B cell (primary cell): ENCODE measurements at regions not wholly inside any gene's neighbourhood (a gene's known extent, or its start where the extent isn't known, plus 50 kb on each side); places are given as distances from the start of the nearest gene placed in this dataset.

ENCODE experiments used
- ATAC-seq: fragments of 200-7000 bp; cut with Tn5 transposase; one replicate; pipeline ENCODE4 v1.10.0; 2021; ENCODE audit warnings: low read depth, mild to moderate bottlenecking, moderate number of reproducible peaks, moderate library complexity
- CTCF ChIA-PET: fragments of 350-600 bp; sonication (Branson Sonifier 250); formaldehyde crosslinking; loops from one replicate; lab custom pipeline; 2021; ENCODE audit warnings: antibody characterized with exemption, inconsistent platforms; lab: Charles Lee
- POLR2A ChIA-PET: fragments of 350-600 bp; sonication (Branson Sonifier 250); formaldehyde crosslinking; loops from one replicate; lab custom pipeline; 2021; ENCODE audit warnings: antibody characterized with exemption; lab: Charles Lee
- DNase-seq: peaks from one replicate; pipeline ENCODE4 v3.0.0; 2013
- H2AFZ ChIP-seq: 2 replicates; pipeline ENCODE4 v1.6.1; 2012; ENCODE audit warnings: mild to moderate bottlenecking, low read depth, low read length; ENCODE audit not compliant: insufficient read depth, poor library complexity, severe bottlenecking
- H3K27ac ChIP-seq, 2 donors: 1 replicate in 1 of 2; 2 replicates in 1 of 2; pipeline ENCODE4 v1.5.1; 2012 to 2013; ENCODE audit warnings: low read length in 2 of 2, mild to moderate bottlenecking in 2 of 2, moderate library complexity in 1 of 2
- H3K27me3 ChIP-seq, 4 experiments: fragments of 200-600 bp in 1 of 4; sonication (generic) in 1 of 4; replicated peaks in 1 of 4; 1 replicate in 2 of 4; 2 replicates in 2 of 4; pipeline versions ENCODE4 v1.6.1 to v1.7.0; 2013 to 2016; ENCODE audit warnings: low read length in 3 of 4, mild to moderate bottlenecking in 2 of 4, mixed read lengths in 1 of 4, moderate library complexity in 1 of 4; ENCODE audit not compliant: insufficient read depth in 4 of 4, control insufficient read depth in 3 of 4; ENCODE audit errors: control extremely low read depth in 1 of 4
- H3K36me3 ChIP-seq, 2 experiments: replicated peaks in 1 of 2; 1 replicate in 1 of 2; 2 replicates in 1 of 2; pipeline versions ENCODE4 v1.6.1 to v1.7.1; 2013; ENCODE audit warnings: low read length in 1 of 2; ENCODE audit not compliant: insufficient read depth in 2 of 2, control insufficient read depth in 1 of 2; ENCODE audit errors: control extremely low read depth in 1 of 2, extremely low read depth in 1 of 2
- H3K4me1 ChIP-seq, 2 donors: fragments of 200-600 bp in 1 of 2; sonication (generic) in 1 of 2; 1 replicate in 1 of 2; 2 replicates in 1 of 2; pipeline versions ENCODE4 v1.5.1 to v1.6.1; 2013 to 2017; ENCODE audit warnings: low read length in 2 of 2; ENCODE audit not compliant: control insufficient read depth in 2 of 2, insufficient read depth in 2 of 2
- H3K4me2 ChIP-seq: replicated peaks from 2 replicates; pipeline ENCODE3; 2012; ENCODE audit warnings: mild to moderate bottlenecking, low read depth, low read length; ENCODE audit not compliant: poor library complexity, severe bottlenecking
- H3K4me3 ChIP-seq, 5 experiments: fragments of 200-600 bp in 1 of 5; sonication (generic) in 1 of 5; 1 replicate in 3 of 5; 2 replicates in 2 of 5; pipeline versions ENCODE4 v1.5.1 to v1.7.0; 2011 to 2016; ENCODE audit warnings: low read length in 4 of 5, mild to moderate bottlenecking in 4 of 5, low read depth in 2 of 5, control low read depth in 1 of 5, moderate library complexity in 1 of 5; ENCODE audit not compliant: insufficient read depth in 1 of 5; ENCODE audit errors: control extremely low read depth in 1 of 5, extremely low read depth in 1 of 5
- H3K79me2 ChIP-seq: fragments of 200-600 bp; sonication (generic); one replicate; pipeline ENCODE4 v1.6.0; 2016; ENCODE audit warnings: low read length; ENCODE audit not compliant: control insufficient read depth, insufficient read depth
- H3K9ac ChIP-seq: fragments of 200-600 bp; sonication (generic); 2 replicates; pipeline ENCODE4 v1.6.1; 2017; ENCODE audit warnings: mild to moderate bottlenecking, low read length, moderate library complexity
- H3K9me3 ChIP-seq, 3 donors: one replicate each; pipeline versions ENCODE4 v1.6.1 to v1.7.1; 2013; ENCODE audit warnings: low read length in 2 of 3; ENCODE audit not compliant: control insufficient read depth in 2 of 3, insufficient read depth in 1 of 3; ENCODE audit errors: control extremely low read depth in 1 of 3
- H4K20me1 ChIP-seq: 2 replicates; pipeline ENCODE4 v1.6.0; 2012; ENCODE audit warnings: mild to moderate bottlenecking, low read length; ENCODE audit not compliant: insufficient read depth, control insufficient read depth, poor library complexity, severe bottlenecking
- H3K27ac Mint-ChIP-seq: one replicate; pipeline ENCODE4 v1.8.0; 2021; ENCODE audit warnings: mixed read lengths
- H3K27me3 Mint-ChIP-seq: one replicate; pipeline ENCODE4 v1.8.0; 2021; ENCODE audit warnings: mixed read lengths
- H3K4me1 Mint-ChIP-seq: one replicate; pipeline ENCODE4 v1.8.0; 2021; ENCODE audit warnings: mixed read lengths
- H3K4me3 Mint-ChIP-seq: one replicate; pipeline ENCODE4 v1.8.0; 2021; ENCODE audit warnings: mixed read lengths
- H3K9me3 Mint-ChIP-seq: one replicate; pipeline ENCODE4 v1.8.0; 2022; ENCODE audit warnings: mixed read lengths; ENCODE audit not compliant: insufficient read depth
- EZH2 ChIP-seq: IDR thresholded peaks from 2 replicates; pipeline ENCODE4 v1.6.1; 2012; ENCODE audit warnings: borderline replicate concordance, low read depth, mild to moderate bottlenecking, moderate library complexity, low read length; ENCODE audit not compliant: insufficient read depth, poor library complexity, severe bottlenecking
- WGBS: methylation state at CpG from one replicate; pipeline ENCODE4 v1.1.5; 2013; ENCODE audit warnings: missing lambda C conversion rate; ENCODE audit not compliant: insufficient coverage; 5-methylcytosine and 5-hydroxymethylcytosine counted together
- intact Hi-C: fragments of 100-400 bp; cut with micrococcal nuclease; formaldehyde crosslinking; loops from one replicate; pipeline ENCODE4 v1.10.0; 2022
- TF ChIP-seq, protein P1 (sequence below): fragments of 200-600 bp; IDR thresholded peaks from one replicate; pipeline ENCODE4 v1.8.0; 2022; ENCODE audit warnings: antibody characterized with exemption, mild to moderate bottlenecking

DNA sequence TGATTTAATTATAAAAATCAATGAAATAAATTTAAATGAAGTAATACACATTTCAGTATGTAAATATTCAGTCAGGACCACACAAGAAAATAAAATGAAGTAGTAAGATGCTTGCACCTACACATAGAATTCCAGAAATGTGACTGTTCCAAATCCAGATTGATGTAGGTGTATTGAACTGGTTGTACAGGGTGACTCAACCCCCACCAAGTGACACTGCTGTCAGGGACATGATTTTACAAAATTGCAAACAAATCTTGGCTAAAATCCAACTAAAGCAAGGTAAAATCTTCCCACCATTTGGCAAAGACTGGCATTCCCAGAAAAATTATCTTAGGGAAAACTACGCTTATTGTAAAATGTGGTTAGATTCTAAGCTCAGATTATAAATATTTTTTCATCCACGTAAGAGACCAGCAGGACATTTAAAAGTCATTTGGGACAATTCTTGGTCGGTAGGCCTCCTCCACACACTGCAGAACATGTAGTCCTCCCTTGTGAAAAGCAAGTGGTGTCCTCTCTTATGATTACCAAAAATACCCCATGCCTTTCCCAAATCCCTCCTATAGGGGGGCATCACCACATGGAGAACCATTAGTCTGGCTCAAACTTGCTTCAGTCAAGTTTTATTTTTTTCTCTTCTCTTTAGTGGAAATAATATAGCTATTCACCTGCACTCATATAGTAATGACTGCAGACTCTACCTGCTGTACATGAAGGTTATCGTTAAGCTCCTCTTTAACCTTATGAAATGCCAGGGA is 287.1 kb upstream of the SMIM30 start:
- H3K9ac ChIP-seq = no peak overlapping the region
- no peak overlapping the region for H3K27ac Mint-ChIP-seq
- TF ChIP-seq, protein P1, sequence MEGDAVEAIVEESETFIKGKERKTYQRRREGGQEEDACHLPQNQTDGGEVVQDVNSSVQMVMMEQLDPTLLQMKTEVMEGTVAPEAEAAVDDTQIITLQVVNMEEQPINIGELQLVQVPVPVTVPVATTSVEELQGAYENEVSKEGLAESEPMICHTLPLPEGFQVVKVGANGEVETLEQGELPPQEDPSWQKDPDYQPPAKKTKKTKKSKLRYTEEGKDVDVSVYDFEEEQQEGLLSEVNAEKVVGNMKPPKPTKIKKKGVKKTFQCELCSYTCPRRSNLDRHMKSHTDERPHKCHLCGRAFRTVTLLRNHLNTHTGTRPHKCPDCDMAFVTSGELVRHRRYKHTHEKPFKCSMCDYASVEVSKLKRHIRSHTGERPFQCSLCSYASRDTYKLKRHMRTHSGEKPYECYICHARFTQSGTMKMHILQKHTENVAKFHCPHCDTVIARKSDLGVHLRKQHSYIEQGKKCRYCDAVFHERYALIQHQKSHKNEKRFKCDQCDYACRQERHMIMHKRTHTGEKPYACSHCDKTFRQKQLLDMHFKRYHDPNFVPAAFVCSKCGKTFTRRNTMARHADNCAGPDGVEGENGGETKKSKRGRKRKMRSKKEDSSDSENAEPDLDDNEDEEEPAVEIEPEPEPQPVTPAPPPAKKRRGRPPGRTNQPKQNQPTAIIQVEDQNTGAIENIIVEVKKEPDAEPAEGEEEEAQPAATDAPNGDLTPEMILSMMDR = no peak
- no peak for TF ChIP-seq EZH2
- H2AFZ ChIP-seq = no peak overlapping the region
- no peaks in the 10 kb centered on the region for H3K36me3 ChIP-seq
- H3K9me3 ChIP-seq = no peaks in the 10 kb centered on the region
- no peaks in the 10 kb centered on the region for H3K79me2 ChIP-seq
- no peaks in the 10 kb centered on the region for H4K20me1 ChIP-seq
- ChIA-PET POLR2A (no interaction called here), CTCF (interaction anchor here (1.0 to 1.5 kb wide), 2 partner anchors 11 to 12 kb away, joined by 3 to 4 read pairs; no protein-coding TSS in a partner anchor)
- H3K27me3 Mint-ChIP-seq = peaks cover 6% of the 10 kb centered on the region
- peaks cover 0 to 6% (median 0%) of the 10 kb centered on the region in 4 experiments for H3K27me3 ChIP-seq
- WGBS = 83% methylated on average over 1 of the region's 4 CpGs
- H3K4me1 ChIP-seq = no peaks in the 10 kb centered on the region
- H3K27ac ChIP-seq = no peak overlapping the region
- H3K9me3 Mint-ChIP-seq = no peaks in the 10 kb centered on the region
- ATAC-seq (no peak), DNase-seq (no peak)
- H3K4me1 Mint-ChIP-seq = no peaks in the 10 kb centered on the region
- no peak overlapping the region for H3K4me3 ChIP-seq
- no peak overlapping the region for H3K4me2 ChIP-seq
- intact Hi-C loops = no loop called here
- no peak overlapping the region for H3K4me3 Mint-ChIP-seq

DNA sequence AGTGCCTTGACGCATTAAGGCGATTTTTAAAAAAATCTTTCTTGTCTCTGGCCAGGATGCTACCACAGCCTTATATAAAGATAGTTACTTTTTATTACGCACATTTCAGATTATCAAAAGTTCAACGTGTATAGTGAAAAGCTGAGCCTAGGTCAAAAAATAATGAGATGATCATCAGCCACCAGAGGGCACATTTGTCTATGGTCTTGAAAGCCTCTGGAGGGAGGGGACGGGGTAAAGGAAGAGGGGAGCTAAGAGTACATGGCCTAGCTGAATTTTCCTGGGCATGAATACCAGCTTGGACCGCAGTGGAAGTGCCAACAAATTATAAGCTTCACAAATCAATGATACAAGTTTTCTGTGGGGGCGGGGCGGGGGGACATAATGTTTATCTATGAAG is 285.9 kb upstream of the SMIM30 start:
- peaks cover 6% of the 10 kb centered on the region for H3K27me3 Mint-ChIP-seq
- ChIA-PET POLR2A (no interaction called here), CTCF (interaction anchor here (1.5 kb wide), 1 partner anchor 13 kb away, joined by 4 read pairs; no protein-coding TSS in a partner anchor)
- no peaks in the 10 kb centered on the region for H3K79me2 ChIP-seq
- TF ChIP-seq, protein P1 = no peak
- TF ChIP-seq EZH2 = no peak
- H3K27me3 ChIP-seq = peaks cover 0 to 6% (median 0%) of the 10 kb centered on the region in 4 experiments
- no peak overlapping the region for H3K27ac ChIP-seq
- ATAC-seq (no peak), DNase-seq (no peak)
- 37% methylated on average over 4 of the region's 8 CpGs for WGBS
- H3K4me1 ChIP-seq = no peaks in the 10 kb centered on the region
- H3K4me1 Mint-ChIP-seq = no peaks in the 10 kb centered on the region
- no peaks in the 10 kb centered on the region for H3K36me3 ChIP-seq
- no peaks in the 10 kb centered on the region for H4K20me1 ChIP-seq
- no peak overlapping the region for H3K4me3 ChIP-seq
- H3K9ac ChIP-seq = no peak overlapping the region
- no peaks in the 10 kb centered on the region for H3K9me3 ChIP-seq
- no peaks in the 10 kb centered on the region for H3K9me3 Mint-ChIP-seq
- H2AFZ ChIP-seq = no peak overlapping the region
- no peak overlapping the region for H3K4me3 Mint-ChIP-seq
- H3K4me2 ChIP-seq = no peak overlapping the region
- no peak overlapping the region for H3K27ac Mint-ChIP-seq
- intact Hi-C loops = no loop called here
